Activated CD8-positive, alpha-beta memory T cell treated with anti-CD3 and anti-CD28 coated beads, Interleukin-2, amount 50 U/mL, for 24 hours (primary cell): ENCODE measurements at regions not wholly inside any gene's neighbourhood (a gene's known extent, or its start where the extent isn't known, plus 50 kb on each side); places are given as distances from the start of the nearest gene placed in this dataset.

Experiments used
- DNase-seq: peaks from one replicate; pipeline ENCODE4 v3.0.0-alpha.2; 2020; ENCODE audit errors: extremely low read depth

DNA sequence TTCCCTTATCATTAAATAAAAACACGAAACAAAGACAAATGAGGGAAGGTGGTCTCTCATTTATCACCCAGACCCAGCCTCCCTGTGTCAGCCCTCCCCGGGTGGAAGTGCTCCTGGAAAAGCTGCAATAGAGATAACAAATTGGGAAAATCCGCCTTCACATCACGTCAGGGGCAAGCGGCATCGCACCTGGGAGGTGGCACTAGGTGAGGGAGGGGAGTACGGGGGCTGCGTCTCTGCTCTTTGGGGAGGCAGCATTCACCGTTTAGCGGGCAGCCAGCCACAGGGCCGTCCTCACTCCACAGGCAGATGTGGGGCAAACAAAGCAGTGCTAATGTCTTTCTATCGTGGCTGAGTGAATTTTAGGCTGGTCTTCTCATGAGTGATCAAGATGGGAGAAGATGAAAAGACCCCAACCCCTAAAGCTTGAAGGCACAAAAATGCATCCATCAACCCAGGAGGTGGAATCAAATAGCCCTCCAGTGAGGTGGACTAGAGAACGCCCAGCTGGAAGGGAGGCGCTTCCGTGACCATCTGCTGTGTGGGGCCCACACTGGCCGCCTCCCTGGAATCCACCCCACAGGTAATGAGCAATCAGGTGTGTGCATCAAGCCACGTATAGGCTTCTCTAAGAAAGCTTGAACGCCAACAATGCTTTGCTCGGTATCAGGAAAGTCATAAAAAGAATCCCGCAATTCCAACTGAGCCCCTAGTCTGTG lies 629.5 kb downstream of the BRD1 start:
- no peak for DNase-seq

DNA sequence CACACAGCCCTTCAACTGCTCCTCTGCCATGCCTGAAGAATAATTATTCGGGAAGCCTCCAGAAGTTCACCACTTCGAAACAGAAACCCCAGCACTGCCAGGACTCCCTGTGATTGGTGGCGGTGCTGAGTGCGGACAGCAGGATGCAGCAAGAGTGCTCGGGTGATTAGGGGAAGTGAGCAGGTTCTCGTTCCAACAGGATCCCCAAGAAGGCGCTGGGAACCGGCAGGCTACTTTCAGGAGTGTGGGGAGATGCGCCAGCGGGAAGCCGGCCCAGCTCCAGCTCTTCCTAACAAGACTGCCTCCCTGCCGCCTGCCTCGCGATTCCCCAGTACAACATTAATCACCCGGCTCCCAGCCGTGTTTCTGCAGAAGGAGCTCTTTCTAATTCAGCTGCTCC lies 630.2 kb downstream of the BRD1 start:
- DNase-seq = no peak

DNA sequence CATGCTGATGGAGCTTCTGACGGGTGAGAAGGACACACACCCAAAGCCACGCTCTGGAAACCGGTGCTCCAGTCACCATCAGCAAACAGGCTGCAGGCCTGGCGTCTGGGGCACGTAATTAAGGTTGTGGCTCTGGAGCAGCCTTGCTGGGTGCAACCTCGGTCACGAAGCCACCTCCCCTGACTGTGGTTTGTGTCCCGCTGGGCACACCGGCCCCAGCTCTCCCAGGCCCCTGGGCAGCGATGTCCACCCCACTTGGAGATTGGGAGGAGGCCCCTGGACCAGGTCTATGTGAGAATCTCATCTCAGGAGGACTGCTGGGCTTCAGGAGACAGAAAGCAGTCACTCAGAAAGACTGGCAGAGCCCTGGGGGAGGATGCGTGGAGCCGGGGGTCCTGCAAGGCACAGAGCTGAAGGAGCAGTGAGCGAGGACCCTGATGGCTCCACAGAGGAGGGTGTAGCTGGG lies 631.6 kb downstream of the BRD1 start:
- no peak for DNase-seq

DNA sequence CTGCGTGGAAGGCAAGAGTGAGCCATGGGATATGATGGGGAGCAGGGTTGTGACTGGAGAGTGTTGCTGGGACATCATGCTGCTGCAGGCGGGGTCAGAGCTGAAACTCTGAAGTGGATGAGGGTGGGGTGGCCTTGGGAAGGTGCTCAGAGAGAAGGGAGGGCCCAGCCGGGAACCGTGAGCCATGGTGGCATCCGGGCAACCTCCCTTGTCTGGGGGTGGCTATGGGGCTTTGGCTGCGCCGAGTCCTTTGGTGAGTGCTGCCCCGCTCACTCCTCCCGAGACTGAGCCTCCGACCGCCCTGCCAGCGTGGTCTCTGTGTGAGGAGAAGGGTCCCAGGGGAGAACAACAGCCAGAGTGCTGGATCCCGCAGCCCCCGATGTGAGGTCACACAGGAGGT lies 632.0 kb downstream of the BRD1 start:
- DNase-seq = no peak

DNA sequence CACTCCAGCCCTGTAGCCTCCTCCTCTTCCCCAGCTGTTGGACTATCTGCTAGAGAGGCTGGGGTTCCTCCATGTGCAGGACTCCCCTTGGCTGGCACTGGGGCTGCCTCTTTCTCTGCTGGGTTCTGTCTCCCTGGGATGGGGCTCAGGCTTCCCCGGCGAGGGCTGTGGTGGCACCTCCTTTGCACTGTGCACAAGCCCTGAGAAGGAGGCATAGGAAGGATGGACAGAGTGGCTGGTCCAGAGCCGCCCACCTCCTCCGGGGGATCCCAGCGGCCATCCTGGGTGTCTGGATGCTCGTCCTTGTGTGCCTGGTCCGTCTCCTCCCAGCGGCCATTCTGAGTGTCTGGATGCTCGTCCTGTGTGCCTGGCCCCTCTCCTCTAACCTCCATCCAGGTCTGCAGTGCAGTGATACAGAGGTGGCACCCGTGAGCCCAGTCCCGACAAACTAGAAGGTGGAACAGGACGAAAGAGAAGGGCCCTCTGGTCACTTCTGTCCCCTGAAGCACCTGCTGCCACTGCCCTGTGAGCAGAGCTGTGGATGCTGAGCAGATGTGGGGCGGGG lies 633.7 kb downstream of the BRD1 start:
- DNase-seq = no peak

DNA sequence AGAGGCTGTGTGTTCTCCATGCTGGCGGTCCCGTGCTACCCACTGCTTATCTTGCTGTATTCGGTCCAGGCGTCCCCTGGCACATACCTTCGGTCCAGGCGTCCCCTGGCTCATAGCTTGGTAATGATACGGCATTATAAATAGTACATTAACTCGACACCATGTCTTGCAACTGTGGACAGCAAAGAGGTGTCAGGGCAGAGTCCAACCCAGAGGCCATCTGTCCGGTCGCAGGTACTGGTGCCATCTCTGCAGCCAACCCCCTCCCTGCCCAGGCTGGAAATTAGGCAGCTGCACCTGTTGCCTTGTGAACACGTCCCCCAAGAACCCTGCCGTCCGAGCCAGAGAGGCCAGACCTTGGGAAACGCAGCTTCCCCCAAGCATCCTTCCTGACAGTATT lies 634.3 kb downstream of the BRD1 start:
- DNase-seq = no peak

DNA sequence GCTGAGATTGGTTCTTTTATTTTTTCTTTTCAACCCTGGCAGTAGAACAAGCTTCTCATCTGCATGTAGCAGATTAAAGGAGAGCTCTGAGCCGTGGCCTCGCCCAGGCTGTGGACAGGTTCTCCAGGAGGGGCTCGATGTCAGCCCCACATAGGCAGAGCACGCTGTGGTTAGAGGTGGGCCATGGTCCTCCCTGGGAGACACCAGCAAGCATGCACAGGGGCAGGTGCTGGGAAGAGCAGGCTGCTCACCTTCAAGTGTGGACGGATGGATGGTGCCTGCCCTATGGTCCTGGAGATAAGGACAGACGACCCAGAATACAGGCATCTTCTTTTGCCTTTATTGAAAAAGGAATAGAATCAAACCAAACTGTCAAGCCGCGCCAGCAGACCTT lies 634.8 kb downstream of the BRD1 start:
- DNase-seq = no peak

DNA sequence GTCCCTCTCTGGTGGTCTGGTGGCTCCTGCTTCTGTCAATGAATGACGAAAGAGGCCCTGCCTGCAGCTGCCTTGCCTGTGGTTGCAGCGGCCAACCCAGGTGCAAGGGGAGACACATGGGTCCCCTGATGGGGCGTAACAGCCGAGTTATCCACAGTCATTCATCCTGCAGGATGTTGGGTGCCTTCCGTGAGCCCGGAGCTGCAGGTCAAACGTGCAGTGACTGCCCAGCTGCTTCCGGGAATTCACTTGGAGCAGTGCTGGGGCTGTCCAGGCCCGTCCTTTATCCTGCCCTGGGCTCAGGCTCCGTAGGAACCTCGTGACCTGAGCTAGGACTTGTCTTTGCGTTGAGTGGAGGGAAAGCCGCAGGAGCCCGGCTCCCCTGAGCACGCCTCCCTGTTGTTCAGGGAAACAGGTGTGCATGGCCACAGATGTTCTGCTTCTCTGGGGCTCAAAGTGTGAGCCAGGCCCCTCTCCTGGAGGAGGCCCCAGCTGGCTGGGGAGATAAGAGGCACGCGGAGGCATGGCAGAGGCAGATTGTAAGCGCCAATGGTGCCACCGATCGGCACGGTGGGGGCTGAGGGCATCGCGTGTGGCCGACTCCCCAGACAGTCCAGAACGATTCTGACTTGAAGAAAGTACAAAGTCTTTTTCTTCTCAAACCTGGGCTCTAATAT lies 635.4 kb downstream of the BRD1 start:
- DNase-seq = no peak

DNA sequence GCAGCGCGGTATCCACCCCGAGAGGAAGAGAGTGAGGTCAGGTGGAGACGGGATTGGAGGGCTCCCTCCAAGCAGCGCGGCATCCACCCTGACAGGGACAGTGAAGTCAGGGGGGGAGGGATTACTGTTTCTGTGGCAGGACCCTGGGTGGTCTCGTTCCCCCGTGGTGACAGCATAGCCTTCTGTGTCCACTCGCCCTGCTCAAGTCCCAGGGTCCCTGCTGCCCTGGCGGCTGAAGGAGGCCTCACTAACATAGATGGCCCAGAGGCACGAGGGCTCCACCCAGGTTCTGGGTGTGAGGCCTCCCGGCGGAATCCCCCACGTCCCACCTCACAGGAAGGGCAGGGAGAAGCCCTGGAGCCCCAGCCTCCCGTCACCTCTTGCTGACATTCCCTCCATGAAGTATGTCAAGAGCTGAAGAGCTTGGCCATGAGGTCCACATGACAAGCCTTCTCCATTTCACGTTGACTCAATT lies 636.1 kb downstream of the BRD1 start:
- DNase-seq = no peak

DNA sequence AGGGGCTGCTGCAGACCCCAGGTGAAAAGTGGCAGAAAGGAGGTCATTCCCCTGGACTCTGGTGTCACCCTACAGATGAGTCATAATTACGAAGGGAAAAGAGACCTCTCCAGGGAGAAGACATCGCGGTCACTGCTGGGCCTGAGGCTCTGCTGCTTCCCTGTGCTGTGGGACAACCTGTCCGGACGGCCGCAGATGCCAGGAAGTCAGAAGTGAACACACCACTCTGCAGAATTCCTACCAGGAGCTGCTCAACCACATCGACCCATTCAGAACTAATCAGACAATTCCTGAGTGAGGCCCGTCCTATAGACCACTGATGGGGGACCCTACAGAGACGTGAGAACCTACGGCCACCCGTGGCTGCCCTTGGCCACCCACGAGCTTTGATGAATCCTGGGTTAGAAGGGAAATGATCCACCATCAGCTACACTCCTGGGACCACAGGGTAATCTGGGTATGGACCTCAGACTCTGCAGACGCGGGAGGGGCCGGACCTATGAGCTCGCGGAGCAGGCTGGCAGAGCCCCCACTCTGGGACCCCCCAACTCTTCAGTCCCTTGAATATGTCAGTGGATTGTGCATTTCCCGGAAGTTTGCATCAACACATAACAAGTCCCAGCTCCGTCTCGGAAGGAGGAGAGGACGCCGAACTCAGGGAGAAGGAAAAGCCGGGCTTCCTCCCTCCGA lies 636.7 kb downstream of the BRD1 start:
- no peak for DNase-seq

DNA sequence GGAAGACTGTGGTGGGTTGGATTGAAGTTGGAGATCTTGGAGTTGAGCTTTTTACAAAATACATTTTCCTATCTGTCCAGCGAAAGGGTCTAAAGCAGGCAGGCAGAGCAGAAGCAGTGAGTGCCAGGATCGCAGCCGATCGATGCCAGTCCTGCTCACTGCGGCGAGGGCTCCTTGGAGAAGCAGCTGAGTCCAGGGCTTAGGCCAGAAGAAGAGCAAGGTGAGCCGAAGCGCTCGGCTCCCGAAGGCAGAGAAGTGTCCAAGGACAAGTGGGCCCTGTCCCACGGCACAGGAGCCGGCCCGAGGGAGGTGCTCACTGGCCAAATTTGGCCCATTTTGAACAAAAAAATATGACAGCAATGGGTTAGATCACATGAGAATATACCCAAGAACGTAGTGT lies 637.8 kb downstream of the BRD1 start:
- no peak for DNase-seq

DNA sequence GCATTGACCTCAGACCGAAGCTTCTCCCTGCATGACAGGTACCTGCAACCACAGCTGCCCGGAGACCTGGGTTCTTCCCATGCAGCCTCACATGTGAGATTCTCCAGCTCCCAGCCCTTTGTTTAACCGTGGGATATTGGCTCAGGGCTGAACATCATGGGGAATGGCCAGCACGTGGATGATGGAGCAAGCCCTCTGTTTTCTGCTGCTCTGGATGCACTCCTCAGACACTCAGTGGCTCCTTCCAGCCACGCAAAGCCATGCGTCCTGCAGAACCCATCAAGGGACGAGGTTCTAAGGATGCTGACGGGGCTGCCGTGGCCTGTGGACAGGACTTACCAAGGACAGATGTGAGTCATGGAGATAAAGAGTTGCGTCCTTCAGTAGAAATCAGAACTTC lies 639.1 kb downstream of the BRD1 start:
- no peak for DNase-seq

DNA sequence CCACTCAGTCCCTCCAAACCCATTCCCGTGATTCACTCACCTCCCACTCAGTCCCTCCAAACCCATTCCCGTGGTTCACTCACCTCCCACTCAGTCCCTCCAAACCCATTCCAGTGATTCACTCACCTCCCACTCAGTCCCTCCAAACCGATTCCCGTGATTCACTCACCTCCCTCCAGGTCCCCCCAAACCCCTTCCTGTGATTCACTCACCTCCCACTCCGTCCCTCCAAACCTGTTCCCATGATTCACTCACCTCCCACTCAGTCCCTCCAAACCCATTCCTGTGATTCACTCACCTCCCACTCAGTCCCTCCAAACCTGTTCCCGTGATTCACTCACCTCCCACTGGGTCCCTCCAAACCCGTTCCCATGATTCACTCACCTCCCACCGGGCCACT lies 639.6 kb downstream of the BRD1 start:
- no peak for DNase-seq

DNA sequence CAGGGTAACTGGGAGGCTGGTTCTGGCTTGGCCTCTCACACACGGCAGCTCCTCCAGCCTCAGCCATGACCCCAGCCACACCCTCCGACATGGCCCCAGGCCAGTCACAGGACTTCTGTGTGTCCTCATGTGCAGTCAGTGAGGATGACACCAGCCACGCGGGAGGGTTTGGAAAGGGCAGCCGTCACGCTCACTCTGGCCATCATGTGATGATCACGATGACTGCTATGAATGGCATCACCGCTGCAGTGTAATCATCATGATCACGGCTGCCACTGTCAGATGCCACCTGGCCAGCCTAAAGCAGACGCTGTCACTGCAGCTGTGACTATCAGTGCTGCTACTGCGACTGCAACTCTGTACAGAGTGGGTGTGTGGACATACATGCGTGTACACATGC lies 640.9 kb downstream of the BRD1 start:
- no peak for DNase-seq

DNA sequence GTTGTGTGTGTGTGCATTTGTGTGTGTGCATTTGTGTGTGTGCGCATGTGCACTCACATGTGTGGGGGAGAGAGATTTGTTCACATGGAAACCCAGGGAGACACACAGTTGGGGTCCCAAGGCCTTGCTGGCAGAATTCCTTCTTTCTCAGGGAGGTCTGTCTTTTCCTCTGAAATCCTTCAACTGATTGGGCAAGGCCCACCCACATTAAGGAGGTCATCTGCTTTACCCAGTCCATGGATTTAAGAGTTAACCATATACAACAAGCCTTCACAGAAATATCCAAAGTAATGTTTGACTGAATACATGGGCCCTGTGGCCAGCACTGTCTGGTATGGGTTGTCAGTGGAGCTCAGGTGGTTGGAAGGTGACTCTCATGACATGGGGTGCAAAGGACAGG lies 641.4 kb downstream of the BRD1 start:
- no peak for DNase-seq

DNA sequence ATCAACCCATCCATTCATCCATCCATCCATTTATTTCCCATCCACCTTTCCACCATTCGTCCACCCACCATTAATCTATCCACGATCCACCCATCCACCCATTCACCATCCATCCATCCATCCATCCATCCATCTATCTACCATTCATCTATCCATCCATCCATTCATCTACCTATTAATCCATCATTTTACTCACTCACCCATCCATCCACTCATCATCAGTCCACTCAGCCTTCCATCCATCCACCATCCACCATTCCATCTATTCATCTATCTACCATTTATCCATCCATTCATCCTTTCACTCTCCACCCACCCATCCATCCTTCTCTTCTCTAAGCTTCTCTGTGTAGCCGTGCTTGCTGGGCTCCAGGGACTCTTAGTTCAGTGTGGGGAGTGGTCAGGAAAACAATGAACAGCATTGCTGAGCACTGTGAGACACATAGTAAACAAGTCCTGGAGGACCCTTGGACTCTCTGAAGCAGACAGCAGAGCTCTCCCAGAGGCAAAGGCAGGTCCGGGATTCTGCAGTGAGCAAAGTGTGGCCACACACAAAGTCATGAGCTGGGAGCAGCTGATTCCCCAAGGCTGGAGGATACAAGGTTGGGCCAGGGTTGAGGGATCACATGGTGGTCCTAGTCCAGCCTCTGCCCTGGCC lies 642.2 kb downstream of the BRD1 start:
- no peak for DNase-seq

DNA sequence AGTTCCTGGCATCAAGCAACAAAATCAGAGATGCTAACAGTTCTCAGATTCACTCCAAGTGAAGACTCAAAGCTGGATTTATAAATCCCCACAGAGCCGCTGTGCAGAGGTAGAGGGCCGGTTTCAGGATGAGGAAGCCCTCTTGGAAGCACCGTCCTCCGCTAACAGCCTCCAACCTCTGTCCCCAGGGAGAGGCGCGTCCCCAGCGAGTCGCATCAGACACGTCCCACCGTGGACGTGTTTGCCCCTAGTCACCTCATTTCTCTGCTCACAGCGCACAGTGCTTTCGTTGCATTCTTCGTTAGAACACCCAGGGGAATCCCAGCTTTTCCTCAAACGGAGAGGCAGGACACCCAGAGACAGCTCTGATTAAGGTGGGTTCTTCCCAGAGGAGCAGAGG lies 642.9 kb downstream of the BRD1 start:
- no peak for DNase-seq

DNA sequence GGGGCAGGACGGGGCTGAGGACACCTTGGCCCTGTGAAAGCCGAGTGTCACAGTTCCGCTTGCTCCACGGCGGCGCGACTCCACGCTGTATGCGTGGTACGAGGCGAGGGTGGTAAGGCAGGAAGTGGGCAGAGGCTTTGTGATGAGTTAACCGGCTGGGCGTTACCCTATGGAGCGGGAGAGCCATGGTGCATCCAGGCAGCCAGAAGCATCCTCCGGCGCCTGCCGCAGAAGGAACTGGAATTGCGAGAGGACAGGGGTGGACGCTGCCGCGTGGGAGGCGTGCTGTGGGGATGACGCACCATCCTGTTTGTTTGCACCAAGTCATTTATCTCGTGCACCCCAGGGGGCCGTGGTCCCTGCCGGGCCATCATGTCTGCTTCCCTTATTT lies 643.9 kb downstream of the BRD1 start:
- DNase-seq = no peak

DNA sequence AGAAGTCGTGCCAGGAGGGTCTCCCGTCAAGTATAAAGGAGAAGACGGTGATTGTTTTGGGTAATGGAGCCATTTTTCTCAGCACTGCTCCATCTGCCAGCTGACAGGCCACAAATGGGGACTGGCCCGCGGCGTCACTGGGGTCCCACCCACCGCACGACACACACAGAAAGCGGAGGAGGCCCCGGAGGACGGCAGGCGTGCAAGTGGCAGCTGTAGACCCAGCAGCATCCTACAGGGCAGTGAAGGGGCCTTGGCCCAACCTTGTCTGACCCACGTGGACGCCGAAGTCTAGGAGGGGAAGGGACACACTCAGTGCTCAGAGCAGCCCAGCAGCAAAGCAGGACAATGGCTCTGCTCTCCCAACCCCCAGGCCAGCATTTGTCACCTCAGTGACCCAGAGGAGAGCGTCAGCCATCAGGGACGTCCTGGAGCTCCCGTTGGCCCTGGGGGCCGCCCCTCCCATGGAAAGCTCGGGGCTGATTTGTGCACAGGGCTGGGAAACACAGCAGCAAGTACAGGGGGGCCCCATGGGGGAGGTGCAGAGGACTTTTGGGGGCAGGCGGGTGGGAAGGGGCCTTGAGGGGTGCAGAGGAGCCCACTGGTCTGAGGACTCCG lies 644.4 kb downstream of the BRD1 start:
- no peak for DNase-seq

DNA sequence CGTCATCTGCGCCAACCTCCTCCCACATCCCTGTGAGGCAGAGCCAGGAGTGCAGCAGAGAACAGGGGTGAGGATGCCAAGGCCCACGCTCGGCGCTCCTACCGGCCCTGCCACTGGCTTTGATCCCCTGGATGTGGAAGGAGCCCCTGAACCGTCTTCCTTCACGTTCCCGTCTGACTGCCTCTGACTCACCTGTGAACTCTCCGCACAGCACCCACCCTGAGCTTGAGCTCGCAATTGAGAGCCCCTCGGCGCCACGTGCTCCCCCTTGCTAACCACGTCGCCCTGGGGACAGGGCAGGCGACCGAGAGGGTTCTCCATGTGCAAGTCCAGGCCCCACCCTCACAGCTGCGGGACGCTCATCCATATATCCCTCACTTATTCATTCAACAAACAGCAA lies 645.3 kb downstream of the BRD1 start:
- no peak for DNase-seq

DNA sequence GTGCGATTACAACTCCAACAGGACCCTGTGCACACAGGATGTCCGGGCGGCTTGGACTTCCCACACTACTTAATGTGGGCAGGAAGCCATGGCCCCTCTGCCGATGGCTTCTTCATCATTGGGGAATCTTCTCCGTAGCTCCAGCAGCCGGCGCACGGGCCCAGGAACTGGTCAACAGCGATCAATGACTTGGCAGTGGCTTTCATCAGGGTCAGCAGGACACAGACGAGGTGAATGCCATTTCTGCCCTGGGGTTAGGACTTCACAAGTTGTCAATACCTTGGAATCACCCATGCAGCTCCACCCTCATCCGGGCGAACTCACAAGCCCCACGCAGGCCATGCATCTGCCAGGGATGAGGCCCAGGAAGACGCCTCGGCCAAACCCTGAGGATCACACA lies 645.7 kb downstream of the BRD1 start:
- no peak for DNase-seq

DNA sequence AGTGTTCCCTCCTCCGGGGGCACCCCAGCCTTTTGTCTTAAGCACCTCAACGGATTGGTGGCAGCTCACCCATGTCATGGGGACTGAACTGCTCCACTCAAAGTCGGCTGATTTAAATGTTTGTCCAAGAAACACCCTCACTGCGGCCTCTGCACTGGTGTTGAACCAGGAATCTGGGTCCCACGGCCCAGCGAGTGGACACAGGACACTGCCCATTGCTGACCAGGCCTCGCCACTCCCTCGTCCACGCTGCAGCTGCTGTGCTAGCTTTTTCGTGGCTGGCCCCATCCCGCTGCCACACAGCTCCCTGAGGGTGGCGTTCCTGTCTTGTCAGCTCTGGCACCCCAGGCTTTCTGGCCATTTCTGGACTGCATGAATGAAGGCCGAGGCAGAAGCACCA lies 646.2 kb downstream of the BRD1 start:
- no peak for DNase-seq
